ENCODE measurements at regions not wholly inside any gene's neighbourhood (a gene's known extent, or its start where the extent isn't known, plus 50 kb on each side); places are given as distances from the start of the nearest gene placed in this dataset.

GRCh38 chr3:82130046-82130445 is 368.6 kb upstream of the GBE1 start:
- Histone ChIP-seq H3K79me2 (ENCODE audit: insufficient read depth) (no peaks in the 10 kb centered on the region), H3F3A (ENCODE audit: insufficient read depth) (no peaks in the 10 kb centered on the region), H3K4me2 (ENCODE audit: unreplicated experiment) (no peak overlapping the region), H3K4me1 (ENCODE audit: insufficient read depth) (no peaks in the 10 kb centered on the region), H3K9me3 (ENCODE audit: low read depth) (no peaks in the 10 kb centered on the region), H4K20me1 (ENCODE audit: insufficient read depth) (no peaks in the 10 kb centered on the region), H2AFZ (no peak overlapping the region), H3K27me3 (replicated peaks; ENCODE audit: insufficient read depth) (no peaks in the 10 kb centered on the region), H3K27ac (no peak overlapping the region), H3K9ac (no peak overlapping the region), H3K9me2 (ENCODE audit: insufficient read depth) (no peaks in the 10 kb centered on the region), H3K36me3 (ENCODE audit: low read depth) (no peaks in the 10 kb centered on the region), H3K4me3 (no peak overlapping the region)
- WGBS, 2 experiments (ENCODE audit: low coverage in 1 of 2, low lambda C conversion rate in 2 of 2, missing lambda C conversion rate in 2 of 2), result 93 to 94% methylated on average over 4 of the region's 4 CpGs
- no peak for DNase-seq
- in situ Hi-C loops (cut with MboI), result loop anchor here (25.0 kb wide), 1 partner anchor 468 kb away; no protein-coding TSS in a partner anchor
- TF ChIP-seq EZH2phosphoT487 (IDR thresholded peaks at IDR 0.05; ENCODE audit: insufficient read depth, low read depth) (no peak), EZH2 (IDR thresholded peaks at IDR 0.05; ENCODE audit: insufficient read depth, poor library complexity, severe bottlenecking) (no peak)

- H3K4me1 ChIP-seq (ENCODE audit: insufficient read depth), result no peaks in the 10 kb centered on the region
- in situ Hi-C loops (cut with MboI), result loop anchor here (25.0 kb wide), 1 partner anchor 467 kb away; no protein-coding TSS in a partner anchor
- no peak overlapping the region for H3K4me2 ChIP-seq (ENCODE audit: unreplicated experiment)
- H3K27me3 ChIP-seq (replicated peaks; ENCODE audit: insufficient read depth), result no peaks in the 10 kb centered on the region
- no peak overlapping the region for H2AFZ ChIP-seq
- no peak for DNase-seq
- no peaks in the 10 kb centered on the region for H3K9me3 ChIP-seq (ENCODE audit: low read depth)
- no peak overlapping the region for H3K9ac ChIP-seq
- H3K36me3 ChIP-seq (ENCODE audit: low read depth), result no peaks in the 10 kb centered on the region
- H3K4me3 ChIP-seq, result no peak overlapping the region
- no peaks in the 10 kb centered on the region for H4K20me1 ChIP-seq (ENCODE audit: insufficient read depth)
- no peaks in the 10 kb centered on the region for H3K79me2 ChIP-seq (ENCODE audit: insufficient read depth)
- no peak for TF ChIP-seq EZH2 (IDR thresholded peaks at IDR 0.05; ENCODE audit: insufficient read depth, poor library complexity, severe bottlenecking)
- TF ChIP-seq EZH2phosphoT487 (IDR thresholded peaks at IDR 0.05; ENCODE audit: insufficient read depth, low read depth), result no peak
- no peaks in the 10 kb centered on the region for H3F3A ChIP-seq (ENCODE audit: insufficient read depth)
- 86 to 88% methylated on average over 2 of the region's 2 CpGs for WGBS, 2 experiments (ENCODE audit: low coverage in 1 of 2, low lambda C conversion rate in 2 of 2, missing lambda C conversion rate in 2 of 2)
- H3K9me2 ChIP-seq (ENCODE audit: insufficient read depth), result no peaks in the 10 kb centered on the region
- H3K27ac ChIP-seq, result no peak overlapping the region
Measured at GRCh38 chr3:82129221-82129801, 367.9 kb upstream of the GBE1 start.

GRCh38 chr3:82128271-82128670 is 366.8 kb upstream of the GBE1 start:
- in situ Hi-C loops (cut with MboI), result loop anchor here (25.0 kb wide), 1 partner anchor 466 kb away; no protein-coding TSS in a partner anchor

GRCh38 chr3:82122554-82123345 is 361.3 kb upstream of the GBE1 start:
- TF ChIP-seq EZH2 (IDR thresholded peaks at IDR 0.05; ENCODE audit: insufficient read depth, poor library complexity, severe bottlenecking), result no peak
- TF ChIP-seq EZH2phosphoT487 (IDR thresholded peaks at IDR 0.05; ENCODE audit: insufficient read depth, low read depth), result no peak

More at GRCh38 chr3:82128271-82128670, 366.8 kb upstream of the GBE1 start:
- no peak for TF ChIP-seq EZH2 (IDR thresholded peaks at IDR 0.05; ENCODE audit: insufficient read depth, poor library complexity, severe bottlenecking)
- TF ChIP-seq EZH2phosphoT487 (IDR thresholded peaks at IDR 0.05; ENCODE audit: insufficient read depth, low read depth), result no peak
- no peaks in the 10 kb centered on the region for H4K20me1 ChIP-seq (ENCODE audit: insufficient read depth)
- no peak overlapping the region for H3K27ac ChIP-seq
- H3K9me2 ChIP-seq (ENCODE audit: insufficient read depth), result no peaks in the 10 kb centered on the region
- no peaks in the 10 kb centered on the region for H3K79me2 ChIP-seq (ENCODE audit: insufficient read depth)
- DNase-seq, result no peak
- no peaks in the 10 kb centered on the region for H3F3A ChIP-seq (ENCODE audit: insufficient read depth)
- H3K4me3 ChIP-seq, result no peak overlapping the region
- H3K9me3 ChIP-seq (ENCODE audit: low read depth), result no peaks in the 10 kb centered on the region
- H2AFZ ChIP-seq, result no peak overlapping the region
- H3K36me3 ChIP-seq (ENCODE audit: low read depth), result no peaks in the 10 kb centered on the region
- H3K4me2 ChIP-seq (ENCODE audit: unreplicated experiment), result no peak overlapping the region
- WGBS, 2 experiments (ENCODE audit: low coverage in 1 of 2, low lambda C conversion rate in 2 of 2, missing lambda C conversion rate in 2 of 2), result 45 to 48% methylated on average over 4 of the region's 4 CpGs
- no peaks in the 10 kb centered on the region for H3K4me1 ChIP-seq (ENCODE audit: insufficient read depth)
- no peak overlapping the region for H3K9ac ChIP-seq
- no peaks in the 10 kb centered on the region for H3K27me3 ChIP-seq (replicated peaks; ENCODE audit: insufficient read depth)

More at GRCh38 chr3:82122554-82123345, 361.3 kb upstream of the GBE1 start:
- no peak overlapping the region for H3K9ac ChIP-seq
- H3K79me2 ChIP-seq (ENCODE audit: insufficient read depth), result no peaks in the 10 kb centered on the region
- H3K4me1 ChIP-seq (ENCODE audit: insufficient read depth), result no peaks in the 10 kb centered on the region
- no peaks in the 10 kb centered on the region for H3K9me2 ChIP-seq (ENCODE audit: insufficient read depth)
- H3K27ac ChIP-seq, result no peak overlapping the region
- 50 to 52% methylated on average over 7 of the region's 7 CpGs for WGBS, 2 experiments (ENCODE audit: low coverage in 1 of 2, low lambda C conversion rate in 2 of 2, missing lambda C conversion rate in 2 of 2)
- H3K4me3 ChIP-seq, result no peak overlapping the region
- H2AFZ ChIP-seq, result no peak overlapping the region
- no peak for DNase-seq
- H4K20me1 ChIP-seq (ENCODE audit: insufficient read depth), result no peaks in the 10 kb centered on the region
- H3F3A ChIP-seq (ENCODE audit: insufficient read depth), result no peaks in the 10 kb centered on the region
- no peak overlapping the region for H3K4me2 ChIP-seq (ENCODE audit: unreplicated experiment)
- H3K9me3 ChIP-seq (ENCODE audit: low read depth), result no peaks in the 10 kb centered on the region
- in situ Hi-C loops (cut with MboI), result no loop called here
- no peaks in the 10 kb centered on the region for H3K27me3 ChIP-seq (replicated peaks; ENCODE audit: insufficient read depth)
- H3K36me3 ChIP-seq (ENCODE audit: low read depth), result no peaks in the 10 kb centered on the region
